ENCODE measurements at regions not wholly inside any gene's neighbourhood (a gene's known extent, or its start where the extent isn't known, plus 50 kb on each side); places are given as distances from the start of the nearest gene placed in this dataset.

- TF ChIP-seq POLR2A (IDR thresholded peaks at IDR 0.05) (no peak), CTCF (IDR thresholded peaks at IDR 0.05) (no peak)
Observed at GRCh38 chr6:120700001-120700400, 634.3 kb downstream of the TBC1D32 start.

All from uterus (tissue), 2 donors.